GM13977 (cell line): ENCODE measurements at regions not wholly inside any gene's neighbourhood (a gene's known extent, or its start where the extent isn't known, plus 50 kb on each side); places are given as distances from the start of the nearest gene placed in this dataset.
"Not testable (repeated sequence)": the region's sequence is repeated elsewhere in the genome, so short reads cannot be mapped to it uniquely, and the experiment has no call there.

Experiments used
- DNase-seq: peaks from one replicate; pipeline ENCODE4 v3.0.0; 2012; ENCODE audit warnings: low spot score
- CTCF ChIP-seq: IDR thresholded peaks from 2 replicates; pipeline ENCODE4 v1.5.1; 2012; ENCODE audit warnings: mild to moderate bottlenecking, control low read depth; ENCODE audit not compliant: insufficient read depth; ENCODE audit errors: extremely low read depth, missing control alignments
- in situ Hi-C: fragments of 300-500 bp; cut with MboI; formaldehyde crosslinking; loops from one replicate; pipeline ENCODE4 v1.12.0; 2022; ENCODE audit warnings: low sequenced_read_pairs, low pct_unique_long_range_greater_than_20kb, mixed read lengths, inconsistent platforms; ENCODE audit not compliant: unreplicated experiment

DNA sequence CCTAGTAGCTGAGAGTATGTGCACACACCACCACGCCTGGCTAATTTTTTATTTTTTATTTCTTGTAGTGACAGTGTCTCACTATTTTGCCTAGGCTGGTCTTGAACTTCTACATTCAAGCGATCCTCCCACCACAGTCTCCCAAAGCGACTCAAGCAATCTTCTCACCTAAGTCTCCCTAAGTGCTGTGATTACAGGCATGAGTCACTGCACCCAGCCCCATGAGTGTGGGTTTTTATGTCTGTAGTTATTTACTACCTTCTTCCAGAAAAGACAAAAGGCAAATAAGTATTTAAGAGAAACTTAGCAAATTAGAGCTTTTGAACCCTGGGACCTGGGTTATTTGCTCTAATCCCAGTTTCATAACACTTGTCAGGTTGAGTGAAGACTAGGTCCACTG lies 92.3 kb upstream of the HCRTR2 start:
- TF ChIP-seq CTCF = no peak
- in situ Hi-C loops = no loop called here
- no peak for DNase-seq

DNA sequence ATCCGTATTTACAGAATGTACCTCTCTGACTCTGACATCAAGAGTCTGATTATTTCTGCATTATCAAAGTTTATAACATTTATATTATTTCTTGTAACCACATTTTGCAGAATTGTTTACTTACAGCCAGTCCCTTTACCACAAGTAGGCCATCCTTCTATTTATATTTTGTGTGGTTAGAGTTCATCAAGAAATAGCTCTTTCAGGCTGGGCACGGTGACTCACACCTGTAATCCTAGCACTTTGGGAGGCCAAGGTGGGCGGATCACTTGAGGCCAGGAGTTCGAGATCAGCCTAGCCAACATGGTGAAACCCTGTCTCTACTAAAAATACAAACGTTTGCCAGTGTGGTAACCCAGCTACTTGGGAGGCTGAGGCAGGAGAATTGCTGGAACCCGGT lies 86.3 kb upstream of the HCRTR2 start:
- in situ Hi-C loops, DNase-seq: not testable (repeated sequence)

- DNase-seq = no peak
- in situ Hi-C loops = no loop called here
These were observed 85.4 kb upstream of the HCRTR2 start for GRCh38 chr6:55088902-55089301.

DNA sequence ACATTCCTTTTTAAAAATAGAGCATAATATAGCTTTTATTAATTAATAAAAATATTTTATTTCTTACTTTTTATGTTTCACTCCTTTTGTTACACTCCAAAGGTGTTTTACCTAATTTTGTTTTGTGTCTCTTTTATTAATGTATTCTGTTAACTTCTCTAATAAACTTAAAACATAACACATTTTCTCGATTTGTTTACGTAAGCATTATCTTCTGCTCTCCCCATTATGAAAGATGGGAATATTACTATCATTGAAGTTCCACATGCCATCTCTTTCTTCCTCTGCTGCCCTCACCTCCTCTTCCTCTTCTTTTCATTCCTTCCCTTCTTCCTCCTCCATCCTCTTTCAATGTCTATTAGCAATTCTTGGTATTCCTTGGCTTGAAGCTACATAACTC lies 85.0 kb upstream of the HCRTR2 start:
- no peak for DNase-seq
- in situ Hi-C loops = no loop called here
- TF ChIP-seq CTCF = no peak

More at GRCh38 chr6:55088902-55089301, 85.4 kb upstream of the HCRTR2 start:
- TF ChIP-seq CTCF = no peak

GRCh38 chr6:55100686-55101085 lies 73.6 kb upstream of the HCRTR2 start:
- in situ Hi-C loops = no loop called here
- no peak for DNase-seq
- no peak for TF ChIP-seq CTCF

GRCh38 chr6:55101157-55101556 lies 73.2 kb upstream of the HCRTR2 start:
- in situ Hi-C loops = no loop called here
- DNase-seq = no peak
- TF ChIP-seq CTCF = no peak

GRCh38 chr6:55108134-55109130 lies 65.9 kb upstream of the HCRTR2 start:
- DNase-seq = no peak
- TF ChIP-seq CTCF = no peak
- in situ Hi-C loops = no loop called here
